ENCODE measurements at regions not wholly inside any gene's neighbourhood (a gene's known extent, or its start where the extent isn't known, plus 50 kb on each side); places are given as distances from the start of the nearest gene placed in this dataset.
A peak's percentile ranks its signal among the peaks of the same experiment; 100 is the strongest.

DNA sequence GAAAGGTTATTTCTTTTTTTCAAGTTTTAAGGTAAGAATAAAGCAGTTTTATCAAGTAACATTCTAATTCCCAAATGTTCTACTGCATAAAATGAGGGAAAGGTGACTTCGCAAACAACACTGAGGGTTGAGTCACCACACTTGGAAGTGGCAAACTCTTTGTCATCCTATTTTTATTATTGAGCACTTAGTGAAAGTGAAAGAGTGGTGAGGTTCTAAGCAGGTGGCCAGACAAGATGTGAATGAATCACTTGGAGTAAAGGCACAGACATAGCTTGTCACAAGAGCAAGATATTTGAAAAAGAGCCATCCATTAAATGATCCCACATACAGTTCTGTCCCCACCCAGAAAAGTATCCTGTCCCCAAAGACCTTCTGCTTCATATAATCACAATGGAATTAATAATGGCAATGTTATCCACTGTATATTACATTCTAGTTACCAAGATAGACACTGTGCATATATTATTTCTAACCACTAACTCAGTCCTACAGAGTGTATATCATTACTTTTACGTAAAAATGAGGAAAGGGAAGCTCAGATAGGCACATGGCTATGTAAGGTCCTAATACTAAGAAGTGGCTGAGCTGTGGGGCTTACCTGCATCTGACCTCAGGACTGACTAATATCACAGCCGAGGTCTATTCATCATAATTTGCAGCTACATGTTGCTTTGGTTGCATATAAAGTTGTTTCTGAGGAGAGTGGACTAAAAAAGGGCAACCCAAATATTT lies 730.4 kb upstream of the MEF2C start:
- peak; percentile 59 for DNase-seq (ENCODE audit: low read depth)
- H3K4me3 ChIP-seq (ENCODE audit: low read depth, low read length) = no peak overlapping the region

DNA sequence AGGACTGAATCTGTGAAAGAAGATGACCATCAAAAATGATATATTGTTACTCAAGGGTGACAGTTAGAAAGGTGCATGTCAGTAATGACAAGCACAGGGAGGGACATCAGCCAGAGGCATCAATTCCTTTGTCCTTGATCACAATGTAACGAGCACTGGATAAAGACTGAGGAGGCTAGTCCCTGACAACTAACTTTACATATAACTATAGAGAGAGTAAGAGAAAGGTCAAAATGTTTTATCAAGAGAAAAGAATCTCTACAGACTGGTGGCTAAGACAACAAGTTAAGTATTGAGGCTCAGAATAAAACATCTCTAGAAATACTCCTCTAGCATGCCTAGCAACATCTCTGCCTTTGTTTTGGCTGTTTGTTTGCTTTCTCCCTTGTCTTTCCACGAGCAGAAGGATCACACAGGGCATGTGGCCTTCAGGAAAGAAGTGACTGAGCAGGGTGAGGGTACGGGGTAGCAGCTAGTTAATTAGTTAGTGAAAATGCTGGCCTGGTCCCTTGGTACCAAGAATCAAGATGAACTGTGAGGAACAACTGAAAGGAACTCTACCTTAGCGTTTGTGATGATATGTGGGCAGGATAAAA lies 724.1 kb upstream of the MEF2C start:
- TF ChIP-seq, protein P1, sequence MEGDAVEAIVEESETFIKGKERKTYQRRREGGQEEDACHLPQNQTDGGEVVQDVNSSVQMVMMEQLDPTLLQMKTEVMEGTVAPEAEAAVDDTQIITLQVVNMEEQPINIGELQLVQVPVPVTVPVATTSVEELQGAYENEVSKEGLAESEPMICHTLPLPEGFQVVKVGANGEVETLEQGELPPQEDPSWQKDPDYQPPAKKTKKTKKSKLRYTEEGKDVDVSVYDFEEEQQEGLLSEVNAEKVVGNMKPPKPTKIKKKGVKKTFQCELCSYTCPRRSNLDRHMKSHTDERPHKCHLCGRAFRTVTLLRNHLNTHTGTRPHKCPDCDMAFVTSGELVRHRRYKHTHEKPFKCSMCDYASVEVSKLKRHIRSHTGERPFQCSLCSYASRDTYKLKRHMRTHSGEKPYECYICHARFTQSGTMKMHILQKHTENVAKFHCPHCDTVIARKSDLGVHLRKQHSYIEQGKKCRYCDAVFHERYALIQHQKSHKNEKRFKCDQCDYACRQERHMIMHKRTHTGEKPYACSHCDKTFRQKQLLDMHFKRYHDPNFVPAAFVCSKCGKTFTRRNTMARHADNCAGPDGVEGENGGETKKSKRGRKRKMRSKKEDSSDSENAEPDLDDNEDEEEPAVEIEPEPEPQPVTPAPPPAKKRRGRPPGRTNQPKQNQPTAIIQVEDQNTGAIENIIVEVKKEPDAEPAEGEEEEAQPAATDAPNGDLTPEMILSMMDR (IDR thresholded peaks at IDR 0.05; ENCODE audit: insufficient read depth, low read depth, low read length, missing control alignments) = no peak
- no peak for DNase-seq (ENCODE audit: low read depth)
- H3K4me3 ChIP-seq (ENCODE audit: low read depth, low read length) = no peak overlapping the region

More for the DNA sequence above, 730.4 kb upstream of the MEF2C start:
- TF ChIP-seq, protein P1 (IDR thresholded peaks at IDR 0.05; ENCODE audit: insufficient read depth, low read depth, low read length, missing control alignments) = no peak

DNA sequence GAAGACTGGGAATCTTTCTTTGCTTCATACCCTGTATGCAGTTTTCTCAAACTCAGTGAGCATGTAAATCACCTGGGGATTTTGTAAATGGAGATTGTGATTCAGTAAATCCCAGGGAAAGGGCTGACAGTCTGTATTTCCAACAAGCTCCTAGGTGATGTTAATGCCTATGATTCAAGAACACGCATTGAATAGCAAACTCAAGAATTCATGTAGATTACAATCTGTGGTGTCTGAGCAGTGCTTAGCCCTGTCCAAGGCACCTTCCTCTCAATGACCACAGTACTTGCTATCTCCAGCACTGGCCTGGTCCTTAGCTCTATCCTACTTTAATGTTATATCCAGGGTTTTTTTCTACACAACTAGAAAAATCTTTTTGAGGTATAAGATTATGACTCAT lies 721.4 kb upstream of the MEF2C start:
- no peak for DNase-seq (ENCODE audit: low read depth)
- H3K4me3 ChIP-seq (ENCODE audit: low read depth, low read length) = no peak overlapping the region
- TF ChIP-seq, protein P1 (IDR thresholded peaks at IDR 0.05; ENCODE audit: insufficient read depth, low read depth, low read length, missing control alignments) = no peak

DNA sequence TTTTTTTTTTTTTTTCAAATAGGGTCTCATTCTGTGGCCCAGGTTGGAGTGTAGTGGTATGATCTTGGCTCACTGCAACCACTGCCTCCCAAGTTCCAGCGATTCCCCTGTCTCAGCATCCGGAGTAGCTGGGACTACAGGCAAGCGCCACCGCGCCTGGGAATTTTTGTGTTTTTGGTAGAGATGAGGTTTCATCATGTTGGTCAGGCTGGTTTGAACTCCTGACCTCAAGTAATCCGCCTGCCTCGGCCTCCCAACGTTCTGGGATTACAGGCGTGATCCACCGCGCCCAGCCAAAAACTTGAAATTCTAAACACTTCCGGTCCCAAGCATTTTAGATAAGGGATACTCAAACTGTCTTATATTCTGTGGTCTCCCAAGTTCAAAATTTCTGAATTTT lies 718.9 kb upstream of the MEF2C start:
- no peak overlapping the region for H3K4me3 ChIP-seq (ENCODE audit: low read depth, low read length)
- no peak for DNase-seq (ENCODE audit: low read depth)
- TF ChIP-seq, protein P1 (IDR thresholded peaks at IDR 0.05; ENCODE audit: insufficient read depth, low read depth, low read length, missing control alignments) = no peak

DNA sequence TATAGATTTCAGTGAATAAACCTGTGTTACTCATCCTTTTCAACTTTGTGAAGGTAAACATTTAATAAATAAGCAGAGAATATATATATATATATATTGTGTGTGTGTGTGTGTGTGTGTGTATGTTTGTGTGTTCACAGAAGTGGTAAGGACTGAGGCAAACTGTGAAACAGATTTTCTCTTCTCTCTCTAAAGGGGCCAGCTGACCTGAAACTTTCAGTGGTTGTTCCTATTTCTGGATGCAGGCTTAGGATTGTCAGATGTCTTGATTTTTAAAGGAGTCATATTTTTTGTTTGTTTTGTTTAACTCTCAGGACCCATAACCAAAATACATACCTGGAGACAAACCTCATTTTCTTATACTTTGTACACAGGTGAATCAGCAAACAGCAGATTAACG lies 714.9 kb upstream of the MEF2C start:
- H3K4me3 ChIP-seq (ENCODE audit: low read depth, low read length) = no peak overlapping the region
- TF ChIP-seq, protein P1 (IDR thresholded peaks at IDR 0.05; ENCODE audit: insufficient read depth, low read depth, low read length, missing control alignments) = no peak
- DNase-seq (ENCODE audit: low read depth) = peak; percentile 28

DNA sequence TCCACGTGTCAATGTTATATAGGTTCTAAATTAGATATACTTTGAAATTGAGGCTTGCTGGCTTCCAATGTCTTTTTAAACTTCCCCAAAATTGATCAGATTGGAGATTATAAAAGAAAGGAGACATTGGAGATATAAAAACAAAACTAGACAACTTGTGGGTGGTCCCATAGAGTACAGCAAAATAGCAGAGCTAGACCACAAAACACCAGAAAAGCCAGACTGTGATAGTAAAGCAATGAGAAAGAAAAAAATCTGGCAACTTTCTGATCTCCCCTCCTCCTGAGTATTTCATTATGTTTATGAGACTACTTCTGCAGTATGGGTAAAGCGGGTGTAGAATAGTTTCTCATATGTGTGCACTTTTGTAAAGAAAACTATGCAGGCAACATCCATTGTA lies 713.8 kb upstream of the MEF2C start:
- TF ChIP-seq, protein P1 (IDR thresholded peaks at IDR 0.05; ENCODE audit: insufficient read depth, low read depth, low read length, missing control alignments) = no peak
- H3K4me3 ChIP-seq (ENCODE audit: low read depth, low read length) = no peak overlapping the region
- no peak for DNase-seq (ENCODE audit: low read depth)

Measured in GM12865 (cell line).